ENCODE measurements at regions not wholly inside any gene's neighbourhood (a gene's known extent, or its start where the extent isn't known, plus 50 kb on each side); places are given as distances from the start of the nearest gene placed in this dataset.

DNA sequence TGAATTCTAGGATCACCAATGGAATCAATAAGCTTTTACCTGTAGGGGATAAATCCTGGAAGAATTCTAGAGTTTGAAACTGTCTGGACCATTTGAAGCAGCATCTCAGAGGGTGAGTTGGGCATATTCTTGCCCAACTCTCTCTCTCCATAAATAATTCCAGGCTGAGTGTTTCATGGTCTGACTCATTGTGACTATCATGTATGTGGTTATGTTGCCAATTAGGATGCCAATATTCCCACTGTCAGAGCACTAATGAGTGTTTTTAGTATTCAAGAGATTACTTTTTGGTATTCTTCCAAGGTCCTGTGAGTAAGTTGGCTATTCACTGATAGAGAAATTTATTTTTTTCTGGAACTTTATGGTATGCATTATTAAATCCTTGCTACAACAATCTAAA, 456.9 kb downstream of the TOX3 start:
- no peak overlapping the region for H3K4me3 ChIP-seq (ENCODE audit: low read depth in 1 of 5, low read length in 5 of 5)
- H3K27ac ChIP-seq (ENCODE audit: low read depth, low read length), result no peak overlapping the region
- H3K4me1 ChIP-seq (ENCODE audit: control insufficient read depth in 5 of 5, insufficient read depth in 5 of 5, low read length in 5 of 5), result no peaks in the 10 kb centered on the region
- no peaks in the 10 kb centered on the region for H3K9me3 ChIP-seq (ENCODE audit: control insufficient read depth in 5 of 5, low read length in 5 of 5)
- no peaks in the 10 kb centered on the region for H3K27me3 ChIP-seq (ENCODE audit: control insufficient read depth in 5 of 5, insufficient read depth in 4 of 5, low read length in 5 of 5)
- no peak overlapping the region for H3K9ac ChIP-seq (ENCODE audit: low read length in 5 of 5)
- no peaks in the 10 kb centered on the region for H3K36me3 ChIP-seq (ENCODE audit: control insufficient read depth in 5 of 5, insufficient read depth in 5 of 5, low read length in 5 of 5)

DNA sequence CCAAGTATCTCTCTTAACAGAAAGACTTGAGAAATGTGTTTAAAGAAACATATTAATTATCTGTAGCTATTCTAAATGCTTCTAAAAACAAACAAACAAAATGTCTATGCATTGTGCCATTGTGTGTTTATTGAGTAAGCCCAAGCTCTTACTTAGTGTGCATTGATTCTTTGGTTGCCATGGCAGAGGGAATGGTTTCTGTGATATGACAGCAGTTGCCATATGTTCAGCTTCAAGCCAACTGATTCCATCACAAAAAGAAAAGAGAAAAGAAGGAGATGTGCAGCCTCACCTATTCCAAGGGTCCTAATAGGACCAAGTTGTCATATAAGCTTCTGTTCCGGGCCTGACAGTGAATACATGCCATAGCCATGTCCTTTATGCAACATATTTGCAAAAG, 457.5 kb downstream of the TOX3 start:
- Histone ChIP-seq H3K27ac (ENCODE audit: low read depth, low read length) (no peak overlapping the region), H3K4me1 (ENCODE audit: control insufficient read depth in 5 of 5, insufficient read depth in 5 of 5, low read length in 5 of 5) (no peaks in the 10 kb centered on the region), H3K9me3 (ENCODE audit: control insufficient read depth in 5 of 5, low read length in 5 of 5) (no peaks in the 10 kb centered on the region), H3K9ac (ENCODE audit: low read length in 5 of 5) (no peak overlapping the region), H3K27me3 (ENCODE audit: control insufficient read depth in 5 of 5, insufficient read depth in 4 of 5, low read length in 5 of 5) (no peaks in the 10 kb centered on the region), H3K4me3 (ENCODE audit: low read depth in 1 of 5, low read length in 5 of 5) (no peak overlapping the region), H3K36me3 (ENCODE audit: control insufficient read depth in 5 of 5, insufficient read depth in 5 of 5, low read length in 5 of 5) (no peaks in the 10 kb centered on the region)

DNA sequence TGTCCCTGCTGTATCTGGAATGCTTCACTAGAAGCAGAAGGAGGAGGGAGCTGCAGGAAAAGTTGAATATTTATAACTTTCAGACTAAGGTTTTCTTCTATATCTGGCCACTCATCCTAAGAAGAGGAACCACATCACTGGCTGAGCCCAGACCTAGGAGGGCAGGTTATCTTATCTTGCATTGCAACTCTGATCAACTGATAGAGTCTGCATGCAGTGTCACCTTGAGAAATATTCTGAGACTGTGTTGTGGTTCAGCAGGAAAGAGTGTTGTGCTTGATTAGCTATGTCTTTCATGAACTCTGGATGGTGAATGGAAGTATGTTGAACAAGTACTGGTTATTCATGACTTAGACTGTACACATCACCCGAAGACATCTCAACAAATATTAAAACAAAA, 460.0 kb downstream of the TOX3 start:
- no peaks in the 10 kb centered on the region for H3K27me3 ChIP-seq (ENCODE audit: control insufficient read depth in 5 of 5, insufficient read depth in 4 of 5, low read length in 5 of 5)
- H3K36me3 ChIP-seq (ENCODE audit: control insufficient read depth in 5 of 5, insufficient read depth in 5 of 5, low read length in 5 of 5), result no peaks in the 10 kb centered on the region
- no peaks in the 10 kb centered on the region for H3K9me3 ChIP-seq (ENCODE audit: control insufficient read depth in 5 of 5, low read length in 5 of 5)
- H3K4me1 ChIP-seq (ENCODE audit: control insufficient read depth in 5 of 5, insufficient read depth in 5 of 5, low read length in 5 of 5), result no peaks in the 10 kb centered on the region
- H3K27ac ChIP-seq (ENCODE audit: low read depth, low read length), result no peak overlapping the region
- H3K4me3 ChIP-seq (ENCODE audit: low read depth in 1 of 5, low read length in 5 of 5), result no peak overlapping the region
- H3K9ac ChIP-seq (ENCODE audit: low read length in 5 of 5), result no peak overlapping the region

DNA sequence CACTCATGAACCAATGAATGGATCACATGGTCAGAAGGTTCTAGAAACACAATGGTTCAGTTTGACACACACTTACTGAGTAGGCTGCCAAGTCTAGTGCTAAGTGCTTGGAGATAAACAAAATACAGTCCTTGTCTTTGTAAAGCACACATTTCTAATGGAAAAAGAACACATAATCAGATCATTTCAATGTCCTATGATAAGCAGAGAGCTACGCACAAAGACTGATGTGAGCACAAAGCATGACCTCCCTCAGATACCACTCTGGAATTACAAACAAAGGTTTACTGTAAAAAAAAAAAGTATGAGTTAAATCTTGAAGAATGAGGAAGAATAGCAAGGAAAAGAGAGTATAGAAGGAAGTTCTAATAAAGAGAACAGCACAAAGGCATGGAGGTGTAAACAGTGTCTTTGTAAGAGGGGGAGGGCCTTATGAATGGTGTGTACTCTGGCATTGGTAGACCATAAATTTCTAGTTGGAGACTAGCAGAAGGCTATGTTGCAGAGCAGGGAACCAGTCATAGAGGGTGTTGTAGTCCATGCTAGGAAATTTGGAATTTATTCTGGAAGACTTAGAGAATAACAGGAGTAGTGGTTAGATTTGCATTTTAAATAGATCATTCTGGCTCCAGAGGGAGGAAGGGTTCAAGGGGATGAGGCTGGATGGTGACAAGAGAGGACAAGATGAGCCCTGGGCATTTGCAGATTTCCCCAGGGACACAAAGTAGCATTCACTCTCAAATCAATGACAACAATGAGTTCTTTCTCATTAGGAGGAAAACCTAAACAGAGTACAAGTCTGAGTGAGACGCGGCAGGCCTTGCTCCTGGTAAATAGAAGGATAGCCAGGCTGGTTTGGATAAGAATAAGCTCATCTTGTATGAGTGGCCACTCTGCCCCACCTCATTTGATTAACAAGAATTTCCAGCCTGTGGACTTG, 468.0 kb downstream of the TOX3 start:
- no peaks in the 10 kb centered on the region for H3K4me1 ChIP-seq (ENCODE audit: control insufficient read depth in 5 of 5, insufficient read depth in 5 of 5, low read length in 5 of 5)
- H3K4me3 ChIP-seq (ENCODE audit: low read depth in 1 of 5, low read length in 5 of 5), result no peak overlapping the region
- H3K27me3 ChIP-seq (ENCODE audit: control insufficient read depth in 5 of 5, insufficient read depth in 4 of 5, low read length in 5 of 5), result no peaks in the 10 kb centered on the region
- no peaks in the 10 kb centered on the region for H3K36me3 ChIP-seq (ENCODE audit: control insufficient read depth in 5 of 5, insufficient read depth in 5 of 5, low read length in 5 of 5)
- H3K9ac ChIP-seq (ENCODE audit: low read length in 5 of 5), result no peak overlapping the region
- H3K9me3 ChIP-seq (ENCODE audit: control insufficient read depth in 5 of 5, low read length in 5 of 5), result no peaks in the 10 kb centered on the region
- H3K27ac ChIP-seq (ENCODE audit: low read depth, low read length), result no peak overlapping the region

DNA sequence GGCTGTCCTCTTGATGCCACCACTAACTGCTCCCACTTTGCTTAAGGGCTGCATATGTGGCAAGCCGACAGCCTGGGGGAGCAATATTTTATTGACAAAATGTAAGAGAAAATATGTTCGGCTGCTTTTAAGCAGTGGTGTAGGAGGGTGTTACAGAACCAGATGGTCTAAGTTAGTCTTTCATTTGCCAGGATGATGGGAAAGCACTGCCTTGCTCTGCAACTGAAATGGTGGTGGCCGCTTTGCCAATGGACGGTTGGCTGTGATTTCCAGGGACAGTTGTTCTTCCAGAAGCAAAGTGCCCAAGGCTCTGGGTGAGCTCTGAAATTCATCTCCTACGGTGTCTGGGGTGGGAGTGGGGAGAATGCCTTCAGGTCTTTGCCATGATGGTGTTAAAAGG, 469.3 kb downstream of the TOX3 start:
- Histone ChIP-seq H3K4me1 (ENCODE audit: control insufficient read depth in 5 of 5, insufficient read depth in 5 of 5, low read length in 5 of 5) (no peaks in the 10 kb centered on the region), H3K27ac (ENCODE audit: low read depth, low read length) (no peak overlapping the region), H3K4me3 (ENCODE audit: low read depth in 1 of 5, low read length in 5 of 5) (no peak overlapping the region), H3K9me3 (ENCODE audit: control insufficient read depth in 5 of 5, low read length in 5 of 5) (no peaks in the 10 kb centered on the region), H3K36me3 (ENCODE audit: control insufficient read depth in 5 of 5, insufficient read depth in 5 of 5, low read length in 5 of 5) (no peaks in the 10 kb centered on the region), H3K27me3 (ENCODE audit: control insufficient read depth in 5 of 5, insufficient read depth in 4 of 5, low read length in 5 of 5) (no peaks in the 10 kb centered on the region), H3K9ac (ENCODE audit: low read length in 5 of 5) (no peak overlapping the region)

DNA sequence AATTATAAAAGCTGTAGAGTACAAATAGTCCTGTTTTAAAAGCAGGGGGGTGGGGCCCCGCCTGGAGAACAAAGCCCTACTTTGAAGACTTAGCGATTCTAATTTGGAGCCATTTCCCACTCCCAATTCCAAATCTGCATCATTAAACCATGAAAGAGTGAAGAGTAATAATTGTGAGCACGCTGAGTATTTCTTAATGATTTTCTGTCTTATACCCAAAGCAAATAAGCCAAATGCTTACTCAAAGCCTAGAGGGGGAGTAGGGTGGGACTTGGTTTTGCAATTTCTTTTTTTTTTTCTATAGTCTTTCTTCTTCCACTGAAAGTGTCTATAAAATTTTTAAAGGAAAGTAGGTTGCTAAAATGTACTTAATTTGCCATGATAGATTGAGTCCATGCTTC, 470.1 kb downstream of the TOX3 start:
- Histone ChIP-seq H3K4me1 (ENCODE audit: control insufficient read depth in 5 of 5, insufficient read depth in 5 of 5, low read length in 5 of 5) (no peaks in the 10 kb centered on the region), H3K9me3 (ENCODE audit: control insufficient read depth in 5 of 5, low read length in 5 of 5) (no peaks in the 10 kb centered on the region), H3K9ac (ENCODE audit: low read length in 5 of 5) (no peak overlapping the region), H3K36me3 (ENCODE audit: control insufficient read depth in 5 of 5, insufficient read depth in 5 of 5, low read length in 5 of 5) (no peaks in the 10 kb centered on the region), H3K4me3 (ENCODE audit: low read depth in 1 of 5, low read length in 5 of 5) (no peak overlapping the region), H3K27me3 (ENCODE audit: control insufficient read depth in 5 of 5, insufficient read depth in 4 of 5, low read length in 5 of 5) (no peaks in the 10 kb centered on the region), H3K27ac (ENCODE audit: low read depth, low read length) (no peak overlapping the region)

DNA sequence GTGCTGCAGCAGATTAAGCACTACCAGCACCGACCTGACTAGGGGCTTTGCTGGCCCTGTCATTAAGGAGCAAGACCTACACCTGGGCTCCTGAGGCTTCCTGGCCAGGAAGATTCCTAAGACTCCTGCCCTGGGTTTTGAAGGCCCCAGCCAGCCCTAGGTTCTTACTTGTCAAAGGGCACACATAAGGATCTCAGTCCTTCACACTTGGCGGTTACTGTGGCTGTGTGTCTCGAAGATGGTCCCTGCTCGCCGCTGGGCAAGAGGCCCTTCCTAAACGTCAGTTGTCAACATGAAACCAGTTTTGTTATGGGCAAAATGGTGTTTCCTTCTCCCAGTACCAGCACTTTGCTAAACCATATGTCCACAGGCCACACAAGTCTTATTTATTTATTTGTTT, 470.6 kb downstream of the TOX3 start:
- Histone ChIP-seq H3K9ac (ENCODE audit: low read length in 5 of 5) (no peak overlapping the region), H3K27ac (ENCODE audit: low read depth, low read length) (no peak overlapping the region), H3K4me1 (ENCODE audit: control insufficient read depth in 5 of 5, insufficient read depth in 5 of 5, low read length in 5 of 5) (no peaks in the 10 kb centered on the region), H3K4me3 (ENCODE audit: low read depth in 1 of 5, low read length in 5 of 5) (no peak overlapping the region), H3K36me3 (ENCODE audit: control insufficient read depth in 5 of 5, insufficient read depth in 5 of 5, low read length in 5 of 5) (no peaks in the 10 kb centered on the region), H3K9me3 (ENCODE audit: control insufficient read depth in 5 of 5, low read length in 5 of 5) (no peaks in the 10 kb centered on the region), H3K27me3 (ENCODE audit: control insufficient read depth in 5 of 5, insufficient read depth in 4 of 5, low read length in 5 of 5) (no peaks in the 10 kb centered on the region)

DNA sequence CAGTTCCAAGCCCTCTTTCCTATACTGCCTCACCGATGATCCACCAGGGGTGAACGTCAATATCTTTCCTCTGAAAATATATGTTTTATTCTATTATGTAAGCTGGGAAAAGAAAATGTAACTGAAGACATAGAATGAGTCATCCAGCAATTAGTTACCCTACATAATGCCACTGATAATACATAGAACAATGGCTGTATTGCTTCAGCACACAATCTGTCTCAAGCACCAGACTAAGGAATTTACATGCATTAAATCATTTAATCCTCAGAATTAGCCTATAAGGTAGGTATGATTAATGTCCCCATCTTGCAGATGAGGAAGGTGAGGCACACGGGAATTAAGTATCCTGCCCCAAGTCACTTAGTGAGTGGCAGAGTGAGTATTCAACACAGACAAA, 472.8 kb downstream of the TOX3 start:
- no peaks in the 10 kb centered on the region for H3K36me3 ChIP-seq (ENCODE audit: control insufficient read depth in 5 of 5, insufficient read depth in 5 of 5, low read length in 5 of 5)
- H3K27ac ChIP-seq (ENCODE audit: low read depth, low read length), result no peak overlapping the region
- no peak overlapping the region for H3K9ac ChIP-seq (ENCODE audit: low read length in 5 of 5)
- no peaks in the 10 kb centered on the region for H3K9me3 ChIP-seq (ENCODE audit: control insufficient read depth in 5 of 5, low read length in 5 of 5)
- no peak overlapping the region for H3K4me3 ChIP-seq (ENCODE audit: low read depth in 1 of 5, low read length in 5 of 5)
- H3K4me1 ChIP-seq (ENCODE audit: control insufficient read depth in 5 of 5, insufficient read depth in 5 of 5, low read length in 5 of 5), result no peaks in the 10 kb centered on the region
- no peaks in the 10 kb centered on the region for H3K27me3 ChIP-seq (ENCODE audit: control insufficient read depth in 5 of 5, insufficient read depth in 4 of 5, low read length in 5 of 5)

DNA sequence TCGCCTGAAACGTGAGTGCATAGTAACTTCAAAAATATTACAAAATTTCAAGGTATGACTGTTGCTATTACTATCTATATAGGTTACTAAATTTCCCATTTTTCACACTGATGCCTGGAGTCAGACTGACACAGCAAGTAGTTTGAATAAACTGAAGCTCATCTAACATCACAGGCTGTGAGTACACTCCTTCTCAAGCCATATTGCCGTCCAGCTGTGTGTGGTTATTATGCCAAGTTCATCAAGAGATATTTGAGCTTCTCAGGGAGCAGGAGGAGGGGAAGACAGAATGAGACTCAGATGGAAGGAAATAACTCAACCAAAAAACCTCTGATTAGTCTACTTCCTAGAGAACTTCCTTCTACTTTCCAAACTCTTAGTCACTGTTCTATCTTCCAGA, 473.9 kb downstream of the TOX3 start:
- no peaks in the 10 kb centered on the region for H3K27me3 ChIP-seq (ENCODE audit: control insufficient read depth in 5 of 5, insufficient read depth in 4 of 5, low read length in 5 of 5)
- H3K9me3 ChIP-seq (ENCODE audit: control insufficient read depth in 5 of 5, low read length in 5 of 5), result no peaks in the 10 kb centered on the region
- no peaks in the 10 kb centered on the region for H3K4me1 ChIP-seq (ENCODE audit: control insufficient read depth in 5 of 5, insufficient read depth in 5 of 5, low read length in 5 of 5)
- no peak overlapping the region for H3K4me3 ChIP-seq (ENCODE audit: low read depth in 1 of 5, low read length in 5 of 5)
- no peak overlapping the region for H3K27ac ChIP-seq (ENCODE audit: low read depth, low read length)
- H3K36me3 ChIP-seq (ENCODE audit: control insufficient read depth in 5 of 5, insufficient read depth in 5 of 5, low read length in 5 of 5), result no peaks in the 10 kb centered on the region
- no peak overlapping the region for H3K9ac ChIP-seq (ENCODE audit: low read length in 5 of 5)

DNA sequence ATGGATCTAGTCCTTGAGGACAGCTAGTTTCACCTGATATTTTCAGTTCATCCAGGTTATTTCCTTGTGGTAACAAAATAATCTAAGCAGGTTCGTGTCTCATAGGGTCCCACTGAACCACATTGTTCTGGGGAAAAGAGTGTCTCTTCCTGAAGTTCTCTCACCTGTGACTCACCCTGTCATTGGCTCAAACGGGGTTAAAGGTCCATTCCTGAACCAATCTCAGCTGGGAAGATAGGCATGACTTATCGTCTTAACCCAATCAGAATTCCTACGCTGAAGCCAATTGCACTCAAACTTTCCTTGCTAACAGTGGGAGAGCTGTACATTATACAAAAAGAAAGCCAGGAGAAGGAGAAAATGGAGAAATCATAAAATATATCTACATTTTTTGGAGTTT, 475.8 kb downstream of the TOX3 start:
- H3K9ac ChIP-seq (ENCODE audit: low read length in 5 of 5), result no peak overlapping the region
- no peaks in the 10 kb centered on the region for H3K27me3 ChIP-seq (ENCODE audit: control insufficient read depth in 5 of 5, insufficient read depth in 4 of 5, low read length in 5 of 5)
- no peak overlapping the region for H3K27ac ChIP-seq (ENCODE audit: low read depth, low read length)
- H3K9me3 ChIP-seq (ENCODE audit: control insufficient read depth in 5 of 5, low read length in 5 of 5), result no peaks in the 10 kb centered on the region
- no peaks in the 10 kb centered on the region for H3K4me1 ChIP-seq (ENCODE audit: control insufficient read depth in 5 of 5, insufficient read depth in 5 of 5, low read length in 5 of 5)
- no peak overlapping the region for H3K4me3 ChIP-seq (ENCODE audit: low read depth in 1 of 5, low read length in 5 of 5)
- no peaks in the 10 kb centered on the region for H3K36me3 ChIP-seq (ENCODE audit: control insufficient read depth in 5 of 5, insufficient read depth in 5 of 5, low read length in 5 of 5)

Data from subcutaneous abdominal adipose tissue (tissue), 5 donors.